SU-DHL-6 (cell line): ENCODE measurements at regions not wholly inside any gene's neighbourhood (a gene's known extent, or its start where the extent isn't known, plus 50 kb on each side); places are given as distances from the start of the nearest gene placed in this dataset.

ENCODE experiments used
- CTCF ChIP-seq: fragments of 200-600 bp; sonication (generic); IDR thresholded peaks from one replicate; pipeline ENCODE4 v1.5.1; 2017; ENCODE audit warnings: antibody characterized with exemption, mild to moderate bottlenecking, low read length, moderate library complexity; ENCODE audit not compliant: insufficient read depth, poor library complexity, severe bottlenecking
- EZH2phosphoT487 ChIP-seq: fragments of 200-600 bp; sonication (generic), shearing (Covaris generic); conservative IDR thresholded peaks from 2 replicates; pipeline ENCODE4 v1.6.1; 2018; ENCODE audit warnings: mild to moderate bottlenecking, antibody characterized with exemption, low read length, moderate library complexity, mixed read lengths

DNA sequence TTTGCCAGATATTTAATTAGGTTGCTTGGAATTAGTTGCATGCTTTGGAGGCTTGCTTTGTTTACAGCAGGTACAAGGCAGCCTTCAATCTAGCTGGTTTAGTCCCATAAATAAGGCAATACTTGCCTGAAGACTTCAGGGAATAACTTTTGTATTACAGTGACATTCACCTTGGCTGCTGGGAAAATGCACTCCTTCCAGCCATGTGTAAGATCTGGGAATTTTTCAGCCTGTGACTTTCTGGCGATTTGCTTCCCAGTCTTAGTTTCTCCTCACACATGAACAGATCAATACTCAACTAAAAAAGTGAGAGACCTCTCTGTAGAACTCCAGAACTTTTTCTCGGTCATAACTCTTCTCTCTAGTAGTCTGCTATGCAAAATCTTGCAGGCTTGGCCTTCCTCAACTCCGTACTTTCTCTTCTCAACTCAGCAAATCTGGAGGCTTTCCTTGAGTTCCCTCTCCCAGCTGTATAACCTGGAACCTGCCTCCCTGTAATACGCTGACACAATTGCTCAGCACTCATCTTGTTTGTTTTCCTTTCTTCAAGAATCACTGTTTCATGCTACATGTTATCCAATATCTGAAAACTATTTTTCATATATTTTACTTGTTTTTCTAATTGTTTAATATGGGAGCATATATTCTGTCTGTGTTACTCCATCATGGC lies 173.0 kb downstream of the MSX2 start:
- TF ChIP-seq CTCF, result no peak
- TF ChIP-seq EZH2phosphoT487, result no peak
